K562 (cell line): ENCODE measurements at regions not wholly inside any gene's neighbourhood (a gene's known extent, or its start where the extent isn't known, plus 50 kb on each side); places are given as distances from the start of the nearest gene placed in this dataset.

Experiments used
- ATAC-seq: fragments of 200-7000 bp; cut with Tn5 transposase; 3 replicates; pipeline ENCODE4 v1.9.1; 2020; ENCODE audit warnings: moderate library complexity
- BruUV-seq: library from RNA; stranded (reverse); fragments of 400-500 nt; replicated peaks from 2 replicates; lab custom pipeline; 2021; lab: Mats Ljungman, UMichigan
- CTCF ChIA-PET: fragments of 300-600 bp; formaldehyde crosslinking; extraction: SDS; loops from one replicate; lab custom pipeline; 2021; ENCODE audit warnings: low intra/inter-chr PET ratio; lab: Yijun Ruan, JAX
- POLR2A ChIA-PET: fragments of 300-600, 350-650 bp; sonication (Branson Sonifier 250); formaldehyde crosslinking; extraction: SDS; loops from one replicate; lab custom pipeline; 2021; ENCODE audit warnings: antibody characterized with exemption, inconsistent platforms; lab: Yijun Ruan, JAX
- DNase-seq, 4 experiments: peaks; one replicate each; pipeline versions ENCODE4 v3.0.0 to v3.0.0-alpha.2; 2011 to 2018; ENCODE audit warnings: low spot score in 3 of 4, mixed read lengths in 3 of 4; ENCODE audit errors: extremely low read depth in 1 of 4
- FAIRE-seq: peaks from 2 replicates; lab custom pipeline; 2011; peaks lifted over from hg19 to GRCh38; lab: Jason Lieb, UNC
- H2AFZ ChIP-seq: 2 replicates; pipeline ENCODE4 v1.6.0; 2011; ENCODE audit warnings: low read depth, low read length, control low read depth, inconsistent platforms
- H3K27ac ChIP-seq: fragments of 200-600 bp; 3 replicates; pipeline ENCODE4 v1.8.0; 2011; ENCODE audit warnings: low read depth, mild to moderate bottlenecking, control low read depth, inconsistent platforms, low read length, moderate library complexity, mixed read lengths; ENCODE audit errors: extremely low read depth
- H3K27me3 ChIP-seq, 2 experiments: fragments of 300-600 bp in 1 of 2; 2 replicates in 1 of 2; 3 replicates in 1 of 2; pipeline versions ENCODE4 v1.6.0 to v1.8.0; 2011; ENCODE audit warnings: inconsistent platforms in 2 of 2, low read length in 2 of 2, mild to moderate bottlenecking in 1 of 2, mixed read lengths in 1 of 2, moderate library complexity in 1 of 2; ENCODE audit not compliant: control insufficient read depth in 2 of 2, insufficient read depth in 2 of 2
- H3K36me3 ChIP-seq: fragments of 300-600 bp; 3 replicates; pipeline ENCODE4 v1.8.0; 2011; ENCODE audit warnings: mild to moderate bottlenecking, low read length, inconsistent platforms; ENCODE audit not compliant: control insufficient read depth, insufficient read depth
- H3K4me1 ChIP-seq, 2 experiments: fragments of 200-600 bp in 1 of 2; replicated peaks in 1 of 2; 2 replicates in 1 of 2; 3 replicates in 1 of 2; pipeline versions ENCODE4 v1.5.1 to v1.8.0; 2011; ENCODE audit warnings: inconsistent platforms in 2 of 2, low read length in 2 of 2, mild to moderate bottlenecking in 1 of 2, mixed read lengths in 1 of 2, moderate library complexity in 1 of 2; ENCODE audit not compliant: control insufficient read depth in 2 of 2, insufficient read depth in 2 of 2
- H3K4me2 ChIP-seq: 2 replicates; pipeline ENCODE4 v1.6.1; 2011; ENCODE audit warnings: low read length, control low read depth, inconsistent platforms, mixed read lengths; ENCODE audit not compliant: insufficient read depth
- H3K4me3 ChIP-seq: fragments of 200-600 bp; sonication (generic), shearing (Covaris generic); 2 replicates; pipeline ENCODE4 v1.5.1; 2016; ENCODE audit warnings: control low read depth, inconsistent platforms
- H3K79me2 ChIP-seq: fragments of 200-600 bp; 3 replicates; pipeline ENCODE4 v1.8.0; 2011; ENCODE audit warnings: low read length, inconsistent platforms; ENCODE audit not compliant: control insufficient read depth, insufficient read depth
- H3K9ac ChIP-seq, 2 experiments: 2 replicates each; pipeline versions ENCODE4 v1.6.0 to v1.6.1; 2011; ENCODE audit warnings: low read depth in 2 of 2, low read length in 2 of 2, control low read depth in 1 of 2, inconsistent platforms in 1 of 2, mild to moderate bottlenecking in 1 of 2, mixed read lengths in 1 of 2; ENCODE audit not compliant: insufficient read depth in 1 of 2
- H3K9me1 ChIP-seq: one replicate; pipeline ENCODE4 v1.6.0; 2011; ENCODE audit warnings: inconsistent platforms, mild to moderate bottlenecking, low read length, moderate library complexity; ENCODE audit not compliant: control insufficient read depth, insufficient read depth
- H3K9me3 ChIP-seq: replicated peaks from 2 replicates; pipeline ENCODE4 v1.5.1; 2011; ENCODE audit warnings: low read depth, low read length, inconsistent platforms; ENCODE audit not compliant: control insufficient read depth, insufficient read depth
- H4K20me1 ChIP-seq: replicated peaks from 2 replicates; pipeline ENCODE4 v1.6.1; 2011; ENCODE audit warnings: low read length, inconsistent platforms, mixed read lengths; ENCODE audit not compliant: control insufficient read depth, insufficient read depth
- PHF20 ChIP-seq: fragments of 450-650 bp; IDR thresholded peaks from 2 replicates; pipeline ENCODE4 v1.6.1; 2018; ENCODE audit not compliant: partially characterized antibody
- PYGO2 ChIP-seq: fragments of 450-650 bp; IDR thresholded peaks from 2 replicates; pipeline ENCODE4 v1.6.1; 2016; ENCODE audit warnings: mild to moderate bottlenecking, missing genetic modification characterization, moderate library complexity, missing compliant biosample characterization
- SMARCA4 ChIP-seq: fragments of 450-650 bp; IDR thresholded peaks from 2 replicates; pipeline ENCODE4 v1.6.1; 2016
- SRSF9 ChIP-seq: fragments of 200-400 bp; formaldehyde crosslinking; IDR thresholded peaks from 2 replicates; pipeline ENCODE4 v1.6.1; 2017; ENCODE audit warnings: low read depth, low read length, borderline replicate concordance
- ZNF76 ChIP-seq: fragments of 250-450 bp; sonication (Bioruptor Pico); IDR thresholded peaks from 2 replicates; pipeline ENCODE4 v1.4.0; 2020; ENCODE audit warnings: mild to moderate bottlenecking, moderate library complexity, borderline replicate concordance
- WGBS: fragments of 100-300 bp; shearing (Covaris generic); methylation state at CpG from one replicate; pipeline ENCODE4 v1.1.6; 2016; ENCODE audit warnings: low coverage, mixed read lengths; ENCODE audit not compliant: insufficient coverage; ENCODE audit errors: missing lambda C conversion rate; 5-methylcytosine and 5-hydroxymethylcytosine counted together
- in situ Hi-C: fragments of 300-500 bp; cut with MboI; formaldehyde crosslinking; loops from 4 replicates; pipeline ENCODE4 v1.15.0; 2018; ENCODE audit warnings: inconsistent platforms, mixed read lengths
- intact Hi-C: fragments of 100-400 bp; cut with micrococcal nuclease; formaldehyde crosslinking; loops from 2 replicates; pipeline ENCODE4 v1.14.2; 2022
- TF ChIP-seq, protein P1 (sequence below): fragments of 150-350 bp; IDR thresholded peaks from 2 replicates; pipeline ENCODE4 v1.6.1; 2014; ENCODE audit warnings: low read depth, mild to moderate bottlenecking, low read length, borderline replicate concordance

DNA sequence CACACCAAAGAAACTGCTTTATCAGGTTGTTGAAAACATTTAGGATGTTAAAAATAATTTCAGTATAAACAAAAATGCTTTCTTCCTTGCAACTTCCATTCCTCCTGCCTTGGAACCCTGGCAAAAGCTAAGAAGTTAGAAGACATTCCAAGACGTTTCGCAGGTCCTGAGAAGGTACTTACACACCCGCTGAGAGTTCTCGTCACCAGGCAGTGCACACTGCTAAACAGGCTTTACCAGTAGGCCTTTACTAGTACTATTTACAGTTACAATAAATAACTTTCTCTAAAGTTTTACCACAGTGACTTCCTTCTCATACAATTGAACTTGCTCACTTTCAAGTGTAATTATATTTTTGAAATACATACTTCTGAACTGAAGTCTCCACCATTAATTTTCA is 81.4 kb upstream of the RPS6KA2 start:
- no TSS peak for BruUV-seq
- Histone ChIP-seq H4K20me1 (no peaks in the 10 kb centered on the region), H2AFZ (no peak overlapping the region), H3K9me3 (no peaks in the 10 kb centered on the region), H3K27ac (no peak overlapping the region), H3K27me3 (peaks cover 5 to 38% of the 10 kb centered on the region in 2 experiments; a peak in 4 of 5 replicates), H3K36me3 (no peaks in the 10 kb centered on the region), H3K79me2 (no peaks in the 10 kb centered on the region), H3K9ac (no peak overlapping the region), H3K9me1 (no peaks in the 10 kb centered on the region), H3K4me1 (no peaks in the 10 kb centered on the region), H3K4me2 (no peak overlapping the region), H3K4me3 (no peak overlapping the region)
- ChIA-PET CTCF (no interaction called here), POLR2A (no interaction called here)
- intact Hi-C loops (loop anchor here (10.0 kb wide), 1 partner anchor 434 kb away; no protein-coding TSS in a partner anchor), in situ Hi-C loops (no loop called here)
- TF ChIP-seq SRSF9 (no peak), ZNF76 (CRISPR knock-in tag) (no peak), SMARCA4 (no peak), PHF20 (no peak), PYGO2 (tag) (no peak)
- TF ChIP-seq, protein P1, sequence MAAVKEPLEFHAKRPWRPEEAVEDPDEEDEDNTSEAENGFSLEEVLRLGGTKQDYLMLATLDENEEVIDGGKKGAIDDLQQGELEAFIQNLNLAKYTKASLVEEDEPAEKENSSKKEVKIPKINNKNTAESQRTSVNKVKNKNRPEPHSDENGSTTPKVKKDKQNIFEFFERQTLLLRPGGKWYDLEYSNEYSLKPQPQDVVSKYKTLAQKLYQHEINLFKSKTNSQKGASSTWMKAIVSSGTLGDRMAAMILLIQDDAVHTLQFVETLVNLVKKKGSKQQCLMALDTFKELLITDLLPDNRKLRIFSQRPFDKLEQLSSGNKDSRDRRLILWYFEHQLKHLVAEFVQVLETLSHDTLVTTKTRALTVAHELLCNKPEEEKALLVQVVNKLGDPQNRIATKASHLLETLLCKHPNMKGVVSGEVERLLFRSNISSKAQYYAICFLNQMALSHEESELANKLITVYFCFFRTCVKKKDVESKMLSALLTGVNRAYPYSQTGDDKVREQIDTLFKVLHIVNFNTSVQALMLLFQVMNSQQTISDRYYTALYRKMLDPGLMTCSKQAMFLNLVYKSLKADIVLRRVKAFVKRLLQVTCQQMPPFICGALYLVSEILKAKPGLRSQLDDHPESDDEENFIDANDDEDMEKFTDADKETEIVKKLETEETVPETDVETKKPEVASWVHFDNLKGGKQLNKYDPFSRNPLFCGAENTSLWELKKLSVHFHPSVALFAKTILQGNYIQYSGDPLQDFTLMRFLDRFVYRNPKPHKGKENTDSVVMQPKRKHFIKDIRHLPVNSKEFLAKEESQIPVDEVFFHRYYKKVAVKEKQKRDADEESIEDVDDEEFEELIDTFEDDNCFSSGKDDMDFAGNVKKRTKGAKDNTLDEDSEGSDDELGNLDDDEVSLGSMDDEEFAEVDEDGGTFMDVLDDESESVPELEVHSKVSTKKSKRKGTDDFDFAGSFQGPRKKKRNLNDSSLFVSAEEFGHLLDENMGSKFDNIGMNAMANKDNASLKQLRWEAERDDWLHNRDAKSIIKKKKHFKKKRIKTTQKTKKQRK = no peak
- 0% methylated on average over 4 of the region's 4 CpGs for WGBS
- FAIRE-seq (no peak), DNase-seq (no peak), ATAC-seq (no peak)
